Esophagus squamous epithelium (tissue), 5 donors: ENCODE measurements at regions not wholly inside any gene's neighbourhood (a gene's known extent, or its start where the extent isn't known, plus 50 kb on each side); places are given as distances from the start of the nearest gene placed in this dataset.

Source experiments
- DNase-seq: peaks from one replicate; lab custom pipeline; 2025; lab: John Stamatoyannopoulos, UW
- H3K27ac ChIP-seq, 4 donors: fragments of 200-600 bp; sonication (generic); one replicate each; pipeline ENCODE4 v1.5.1; 2016 to 2019; ENCODE audit warnings: mild to moderate bottlenecking in 1 of 4
- H3K27me3 ChIP-seq, 4 donors: fragments of 200-600 bp; sonication (generic); 1 replicate in 3 of 4; 2 replicates in 1 of 4; pipeline versions ENCODE4 v1.5.1 to v1.6.0; 2017 to 2021; ENCODE audit warnings: antibody characterized with exemption in 1 of 4
- H3K36me3 ChIP-seq, 3 donors: fragments of 200-600 bp; sonication (generic); one replicate each; pipeline ENCODE4 v1.5.1; 2016 to 2019
- H3K4me1 ChIP-seq, 3 donors: fragments of 200-600 bp; sonication (generic); one replicate each; pipeline ENCODE4 v1.5.1; 2017 to 2019
- H3K4me3 ChIP-seq, 4 donors: fragments of 200-600 bp; sonication (generic); 1 replicate in 3 of 4; 2 replicates in 1 of 4; pipeline ENCODE4 v1.5.1; 2016 to 2019; ENCODE audit warnings: mild to moderate bottlenecking in 2 of 4, moderate library complexity in 1 of 4
- H3K9me3 ChIP-seq, 3 donors: fragments of 200-600 bp; sonication (generic); one replicate each; pipeline ENCODE4 v1.5.1; 2016 to 2019
- CTCF ChIP-seq, 6 experiments: fragments of 450-650 bp in 4 of 6; fragments of 200-600 bp in 2 of 6; sonication (generic) in 2 of 6; IDR thresholded peaks; one replicate each; pipeline ENCODE4 v1.5.1; 2016 to 2019; ENCODE audit warnings: antibody characterized with exemption in 6 of 6, mild to moderate bottlenecking in 4 of 6, moderate library complexity in 4 of 6
- POLR2A ChIP-seq, 4 donors: fragments of 450-650 bp; IDR thresholded peaks; one replicate each; pipeline ENCODE4 v1.6.1; 2017; ENCODE audit warnings: antibody characterized with exemption in 4 of 4, mild to moderate bottlenecking in 4 of 4, moderate library complexity in 3 of 4
- WGBS, 2 donors: methylation state at CpG; one replicate each; pipeline ENCODE4 v1.1.5; 2018; 5-methylcytosine and 5-hydroxymethylcytosine counted together
- intact Hi-C: fragments of 100-400 bp; cut with DNase I; formaldehyde crosslinking; loops from one replicate; pipeline ENCODE4 v1.15.0; 2022
- donor health status: DM: yes; HTN: yes; CAD: no.

GRCh38 chr14:89533766-89534165 is 116.7 kb upstream of the FOXN3 start:
- H3K27me3 ChIP-seq, result no peaks in the 10 kb centered on the region
- 88 to 94% methylated on average over 4 of the region's 4 CpGs for WGBS, 2 donors
- H3K9me3 ChIP-seq, result no peaks in the 10 kb centered on the region
- intact Hi-C loops, result no loop called here
- no peak for DNase-seq
- H3K4me3 ChIP-seq, result no peak overlapping the region
- no peaks in the 10 kb centered on the region for H3K36me3 ChIP-seq
- TF ChIP-seq CTCF (IDR thresholded peaks at IDR 0.05) (no peak), POLR2A (IDR thresholded peaks at IDR 0.05) (no peak)
- H3K4me1 ChIP-seq, result peaks cover 0 to 27% (median 0%) of the 10 kb centered on the region in 3 donors
- no peak overlapping the region for H3K27ac ChIP-seq

- TF ChIP-seq POLR2A (IDR thresholded peaks at IDR 0.05) (no peak), CTCF (IDR thresholded peaks at IDR 0.05) (no peak)
- Histone ChIP-seq H3K4me1 (peaks cover 0 to 27% (median 0%) of the 10 kb centered on the region in 3 donors), H3K36me3 (no peaks in the 10 kb centered on the region), H3K27me3 (no peaks in the 10 kb centered on the region), H3K27ac (no peak overlapping the region), H3K4me3 (no peak overlapping the region), H3K9me3 (no peaks in the 10 kb centered on the region)
- intact Hi-C loops, result no loop called here
- no peak for DNase-seq
- WGBS, 2 donors, result 87 to 91% methylated on average over 5 of the region's 12 CpGs
Measured at GRCh38 chr14:89533136-89533535, 116.1 kb upstream of the FOXN3 start.

GRCh38 chr14:89531661-89532335 is 114.8 kb upstream of the FOXN3 start:
- intact Hi-C loops, result no loop called here
- WGBS, 2 donors, result 71 to 82% methylated on average over 9 of the region's 9 CpGs
- DNase-seq, result no peak

GRCh38 chr14:89524990-89525667 is 108.1 kb upstream of the FOXN3 start:
- H3K4me1 ChIP-seq, result no peaks in the 10 kb centered on the region
- peaks cover 0 to 12% (median 4%) of the 10 kb centered on the region in 3 donors for H3K9me3 ChIP-seq
- 81 to 93% methylated on average over 3 to 4 of the region's 4 CpGs for WGBS, 2 donors
- intact Hi-C loops, result no loop called here
- no peak overlapping the region for H3K27ac ChIP-seq
- no peak for DNase-seq
- no peak overlapping the region for H3K4me3 ChIP-seq
- no peaks in the 10 kb centered on the region for H3K36me3 ChIP-seq
- TF ChIP-seq POLR2A (IDR thresholded peaks at IDR 0.05) (no peak), CTCF (IDR thresholded peaks at IDR 0.05) (no peak)
- no peaks in the 10 kb centered on the region for H3K27me3 ChIP-seq

More at GRCh38 chr14:89531661-89532335, 114.8 kb upstream of the FOXN3 start:
- no peaks in the 10 kb centered on the region for H3K9me3 ChIP-seq
- no peak overlapping the region for H3K27ac ChIP-seq
- no peaks in the 10 kb centered on the region for H3K36me3 ChIP-seq
- no peaks in the 10 kb centered on the region for H3K27me3 ChIP-seq
- H3K4me3 ChIP-seq, result no peak overlapping the region
- peaks cover 0 to 27% (median 0%) of the 10 kb centered on the region in 3 donors for H3K4me1 ChIP-seq
- TF ChIP-seq CTCF (IDR thresholded peaks at IDR 0.05), result no peak
- no peak for TF ChIP-seq POLR2A (IDR thresholded peaks at IDR 0.05)

GRCh38 chr14:89524412-89524811 is 107.4 kb upstream of the FOXN3 start:
- TF ChIP-seq POLR2A (IDR thresholded peaks at IDR 0.05), result no peak
- no peak for TF ChIP-seq CTCF (IDR thresholded peaks at IDR 0.05)
- Histone ChIP-seq H3K36me3 (no peaks in the 10 kb centered on the region), H3K4me3 (no peak overlapping the region), H3K27me3 (no peaks in the 10 kb centered on the region), H3K9me3 (peaks cover 0 to 12% (median 4%) of the 10 kb centered on the region in 3 donors), H3K27ac (no peak overlapping the region), H3K4me1 (no peaks in the 10 kb centered on the region)
- intact Hi-C loops, result no loop called here
- DNase-seq, result no peak
